ENCODE measurements at regions not wholly inside any gene's neighbourhood (a gene's known extent, or its start where the extent isn't known, plus 50 kb on each side); places are given as distances from the start of the nearest gene placed in this dataset.
"Not testable (repeated sequence)": the region's sequence is repeated elsewhere in the genome, so short reads cannot be mapped to it uniquely, and the experiment has no call there.

GRCh38 chr5:110965773-110966581 lies 105.5 kb upstream of the TSLP start:
- no peak for FAIRE-seq

DNA sequence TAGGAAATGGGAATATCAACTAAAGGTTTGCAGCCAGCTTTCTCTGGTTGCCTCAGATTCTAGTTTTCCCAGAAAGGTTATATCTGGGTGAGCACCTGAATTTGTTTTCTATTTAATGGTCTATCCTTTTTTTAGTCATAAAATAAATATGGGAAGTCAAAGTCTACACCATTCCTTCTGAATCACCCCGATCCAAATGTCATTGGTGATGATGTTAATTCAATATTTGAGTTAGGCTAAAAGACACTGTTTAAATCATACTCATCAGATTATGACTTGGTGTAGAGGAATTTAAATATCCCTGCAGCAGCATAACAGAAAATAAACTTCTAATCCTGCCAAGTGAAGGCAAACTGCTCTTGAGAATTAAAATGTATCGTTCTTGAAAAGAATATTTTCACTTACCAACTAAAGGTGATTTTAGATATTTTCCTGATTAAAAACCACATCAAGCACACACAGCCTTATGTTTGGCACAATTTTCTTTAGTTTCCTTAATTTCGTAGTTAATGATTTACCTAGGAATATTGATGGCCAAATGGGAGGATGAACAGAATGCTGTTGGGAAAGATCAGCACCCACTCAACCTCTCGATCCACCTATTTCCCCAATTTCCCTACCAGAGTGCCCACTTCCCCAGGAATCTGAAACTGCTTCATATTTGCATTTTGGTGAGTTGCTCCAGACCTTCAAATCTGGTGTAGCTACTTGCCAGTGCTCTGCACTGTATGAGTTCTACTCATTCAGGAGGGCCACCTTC lies 103.1 kb upstream of the TSLP start:
- FAIRE-seq (no peak), DNase-seq (ENCODE audit: insufficient read length, low spot score) (no peak)
- no peak for TF ChIP-seq CTCF (IDR thresholded peaks at IDR 0.05; ENCODE audit: insufficient read depth, missing control alignments)

More at GRCh38 chr5:110965773-110966581, 105.5 kb upstream of the TSLP start:
- no peak for DNase-seq (ENCODE audit: insufficient read length, low spot score)
- no peak for TF ChIP-seq CTCF (IDR thresholded peaks at IDR 0.05; ENCODE audit: insufficient read depth, missing control alignments)

DNA sequence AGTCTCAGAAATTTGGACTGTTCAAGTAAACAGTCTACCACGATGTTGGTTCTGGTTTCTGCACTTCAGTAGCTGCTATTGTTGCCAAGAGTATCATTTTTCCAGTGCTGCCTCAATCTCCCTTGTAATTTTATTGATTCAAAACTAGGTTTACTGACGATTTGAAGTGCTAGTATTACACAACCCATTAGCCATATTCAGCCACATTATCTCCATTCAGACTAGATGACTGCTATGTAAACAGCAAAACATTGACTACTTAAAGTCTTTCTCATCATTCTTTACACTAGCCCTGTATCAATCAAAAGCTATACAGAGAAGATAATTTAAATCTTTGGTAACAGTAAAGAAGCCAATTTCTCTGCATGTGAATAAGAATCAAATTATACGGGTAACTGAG lies 102.0 kb upstream of the TSLP start:
- no peak for DNase-seq (ENCODE audit: insufficient read length, low spot score)
- TF ChIP-seq CTCF (IDR thresholded peaks at IDR 0.05; ENCODE audit: insufficient read depth, missing control alignments) = no peak
- FAIRE-seq = no peak

DNA sequence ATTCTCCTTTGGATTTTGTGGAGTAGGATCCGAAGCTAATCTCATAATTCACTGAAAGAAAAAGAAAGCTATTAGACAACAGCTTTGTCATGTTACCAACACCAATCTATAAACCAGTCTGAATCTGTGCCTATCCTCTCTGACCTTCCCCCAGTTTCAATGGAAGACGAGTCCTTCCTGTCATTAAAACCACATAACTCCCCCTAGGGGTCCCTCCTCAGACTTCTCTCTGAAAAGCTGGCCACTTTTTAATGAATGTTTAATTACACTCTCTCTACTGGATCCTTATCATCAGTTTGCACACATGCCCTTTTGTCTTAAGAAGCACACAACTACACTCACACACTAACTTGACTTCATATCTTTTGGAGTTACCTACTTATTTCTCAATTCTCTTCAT lies 98.0 kb upstream of the TSLP start:
- FAIRE-seq (no peak), DNase-seq (ENCODE audit: insufficient read length, low spot score) (no peak)
- TF ChIP-seq CTCF (IDR thresholded peaks at IDR 0.05; ENCODE audit: insufficient read depth, missing control alignments) = no peak

DNA sequence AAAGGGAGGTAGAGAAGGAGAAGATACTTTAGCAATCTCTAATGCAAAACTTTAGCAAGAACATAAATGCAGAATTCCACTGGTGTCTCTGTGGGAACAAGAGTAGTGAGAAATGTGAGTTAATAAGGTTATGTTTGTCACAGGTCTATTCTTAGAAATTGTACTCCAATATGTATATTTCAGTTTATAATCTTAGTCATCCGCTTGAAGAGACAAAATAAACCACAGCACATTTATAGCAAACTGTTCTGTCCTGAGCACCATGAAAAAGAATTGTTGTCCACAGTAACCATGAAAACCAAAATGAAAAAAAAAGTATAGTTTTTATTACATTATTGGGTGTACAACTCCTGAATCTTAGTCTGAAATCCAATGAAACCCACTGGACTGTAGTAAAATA lies 93.6 kb upstream of the TSLP start:
- FAIRE-seq (no peak), DNase-seq (ENCODE audit: insufficient read length, low spot score) (no peak)
- no peak for TF ChIP-seq CTCF (IDR thresholded peaks at IDR 0.05; ENCODE audit: insufficient read depth, missing control alignments)

GRCh38 chr5:110985882-110986281 lies 85.6 kb upstream of the TSLP start:
- DNase-seq (ENCODE audit: insufficient read length, low spot score); FAIRE-seq: not testable (repeated sequence)

DNA sequence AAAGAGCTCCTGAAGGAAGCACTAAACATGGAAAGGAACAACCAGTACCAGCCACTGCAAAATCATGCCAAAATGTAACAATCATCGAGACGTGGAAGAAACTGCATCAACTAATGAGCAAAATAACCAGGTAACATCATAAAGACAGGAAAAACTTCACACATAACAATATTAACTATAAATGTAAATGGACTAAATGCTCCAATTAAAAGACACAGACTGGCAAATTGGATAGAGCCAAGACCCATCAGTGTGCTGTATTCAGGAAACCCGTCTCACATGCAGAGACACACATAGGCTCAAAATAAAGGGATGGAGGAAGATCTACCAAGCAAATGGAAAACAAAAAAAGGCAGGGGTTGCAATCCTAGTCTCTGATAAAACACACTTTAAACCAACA lies 83.9 kb upstream of the TSLP start:
- DNase-seq (ENCODE audit: insufficient read length, low spot score); FAIRE-seq: not testable (repeated sequence)

DNA sequence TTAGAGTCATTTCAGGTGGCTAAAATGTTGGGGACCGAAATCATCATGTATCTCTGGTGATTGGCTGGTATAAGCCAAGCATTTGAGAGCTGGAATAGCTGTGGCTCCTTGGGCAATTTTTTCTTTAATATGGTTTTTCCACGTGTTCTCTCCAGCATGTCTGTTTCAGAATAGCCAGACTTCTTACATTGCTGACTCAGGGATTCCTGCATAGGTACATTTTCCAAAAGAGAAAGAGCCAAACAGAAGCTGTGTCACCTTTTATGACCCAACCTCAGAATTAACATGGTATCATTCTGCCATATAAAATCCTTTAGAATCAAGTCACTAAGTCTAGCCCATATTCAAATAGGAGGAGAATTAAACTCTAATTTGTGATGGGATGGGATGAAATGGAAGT lies 74.8 kb upstream of the TSLP start:
- no peak for TF ChIP-seq CTCF (IDR thresholded peaks at IDR 0.05; ENCODE audit: insufficient read depth, missing control alignments)
- no peak for DNase-seq (ENCODE audit: insufficient read length, low spot score)
- no peak for FAIRE-seq
